ENCODE measurements at regions not wholly inside any gene's neighbourhood (a gene's known extent, or its start where the extent isn't known, plus 50 kb on each side); places are given as distances from the start of the nearest gene placed in this dataset.

- no peak for TF ChIP-seq CTCF (IDR thresholded peaks at IDR 0.05; ENCODE audit: insufficient read depth, low read depth, low read length)
- no peak for TF ChIP-seq EZH2 (IDR thresholded peaks at IDR 0.05; ENCODE audit: insufficient read depth, low read length)
Observed at GRCh38 chr10:10684972-10685371, 332.7 kb upstream of the CELF2 start.
